SW 1271 (cell line): ENCODE measurements at regions not wholly inside any gene's neighbourhood (a gene's known extent, or its start where the extent isn't known, plus 50 kb on each side); places are given as distances from the start of the nearest gene placed in this dataset.
A peak's percentile ranks its signal among the peaks of the same experiment; 100 is the strongest.

Source experiments
- DNase-seq, 2 experiments: peaks; one replicate each; lab custom pipeline; 2025; lab: John Stamatoyannopoulos, UW

DNA sequence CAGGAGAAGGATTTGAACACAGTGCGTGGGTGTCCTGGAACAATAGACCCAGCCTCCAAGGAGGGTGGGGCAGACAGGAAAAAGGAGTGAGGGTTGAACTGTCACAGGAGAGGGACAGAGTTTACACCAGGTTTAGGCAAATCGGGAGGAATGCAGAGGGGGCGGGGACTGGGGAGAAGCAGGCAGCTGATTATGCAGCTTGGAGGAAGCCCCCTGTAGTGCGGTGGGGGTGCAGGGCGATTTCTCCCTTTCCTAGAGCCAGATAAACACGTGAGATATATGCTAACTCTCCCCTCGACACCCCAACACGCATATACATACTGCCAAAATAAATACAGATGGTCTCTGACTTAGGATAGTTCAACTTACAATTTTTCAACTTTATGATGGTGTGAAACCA is 108.6 kb upstream of the PRR20G start:
- no peak for DNase-seq

DNA sequence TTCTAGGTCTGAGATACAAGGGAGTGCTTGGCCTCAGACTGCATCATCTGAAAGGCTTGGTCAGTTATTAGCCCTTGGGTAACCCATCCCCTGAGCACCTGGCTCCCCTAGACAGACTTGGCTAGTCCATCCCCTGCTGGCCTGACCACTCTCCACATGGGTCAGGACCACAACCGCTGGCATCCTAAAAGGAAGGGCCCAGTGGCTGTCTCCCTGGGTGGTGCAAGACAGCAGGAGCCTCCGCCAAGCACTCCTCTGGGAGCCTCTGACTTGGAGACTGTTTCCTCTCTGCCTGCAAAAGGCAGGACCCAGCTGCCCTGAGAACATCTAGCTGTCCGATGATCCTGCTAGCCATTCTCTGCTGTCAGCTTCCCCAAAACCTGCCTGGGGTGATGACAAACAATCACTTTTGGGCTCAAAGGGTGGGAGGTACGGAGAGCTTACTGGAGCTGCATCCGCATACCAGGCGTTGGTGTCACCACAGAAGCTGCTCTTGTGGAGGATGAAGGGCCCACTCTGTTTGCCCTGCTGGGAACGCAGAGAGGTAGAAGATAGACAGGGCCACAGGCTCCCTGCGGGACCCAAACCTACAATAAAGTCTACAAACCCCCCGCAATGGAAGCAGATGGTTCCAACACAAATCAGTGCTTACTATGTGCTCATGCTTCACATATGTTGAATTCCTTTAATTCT is 108.0 kb upstream of the PRR20G start:
- DNase-seq, result no peak

DNA sequence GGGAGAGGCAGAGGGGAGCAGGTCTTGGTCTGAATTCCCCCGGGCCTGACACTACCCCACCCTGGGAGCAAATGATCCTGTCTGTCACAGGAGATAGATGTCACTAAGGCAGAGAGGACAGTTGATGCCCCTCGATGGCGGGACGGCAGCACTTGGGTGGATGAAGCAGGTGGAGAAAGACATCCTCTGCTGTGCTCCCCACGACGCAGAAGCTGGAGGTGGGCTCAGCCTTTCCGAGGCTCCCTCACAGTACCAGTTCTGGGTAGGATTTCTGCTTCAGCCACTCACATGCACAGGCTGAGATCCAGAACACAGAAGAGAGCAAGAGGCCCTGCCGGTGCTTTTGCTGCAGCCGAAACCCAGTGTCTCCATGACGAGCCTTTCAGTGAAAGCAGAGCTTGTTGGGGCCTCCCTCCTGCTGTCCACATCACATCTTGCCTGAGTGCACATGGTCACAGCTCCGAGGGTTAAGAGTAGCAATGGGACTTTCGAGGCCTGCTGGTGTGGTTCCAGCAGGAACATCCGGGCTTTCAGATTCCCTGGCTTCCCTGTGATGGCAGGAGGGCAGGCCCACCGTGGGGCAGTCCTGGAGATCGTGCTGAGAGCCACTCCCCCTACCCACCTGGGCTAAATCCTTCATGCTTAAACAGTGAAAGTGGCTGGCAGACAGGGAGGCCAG is 107.3 kb upstream of the PRR20G start:
- no peak for DNase-seq

DNA sequence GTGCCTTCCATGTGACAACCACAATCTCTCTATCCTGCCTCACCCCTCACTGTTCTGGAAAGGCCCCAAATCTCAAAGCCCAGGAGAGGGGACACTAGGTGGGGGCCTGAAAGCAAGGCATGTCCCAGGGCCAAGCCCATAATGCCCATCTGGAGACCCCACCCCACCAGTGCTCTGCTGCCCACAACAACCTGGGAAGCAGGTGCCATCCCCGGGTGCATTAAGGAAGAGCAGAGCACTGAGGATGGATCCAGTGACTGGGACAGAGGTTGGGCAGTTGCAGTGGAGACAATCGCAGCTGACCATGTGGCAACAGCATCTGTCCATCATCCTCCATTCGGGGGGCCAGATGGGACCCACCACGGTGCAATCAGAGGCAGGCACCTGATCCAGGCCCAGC is 106.2 kb upstream of the PRR20G start:
- DNase-seq, result no peak

DNA sequence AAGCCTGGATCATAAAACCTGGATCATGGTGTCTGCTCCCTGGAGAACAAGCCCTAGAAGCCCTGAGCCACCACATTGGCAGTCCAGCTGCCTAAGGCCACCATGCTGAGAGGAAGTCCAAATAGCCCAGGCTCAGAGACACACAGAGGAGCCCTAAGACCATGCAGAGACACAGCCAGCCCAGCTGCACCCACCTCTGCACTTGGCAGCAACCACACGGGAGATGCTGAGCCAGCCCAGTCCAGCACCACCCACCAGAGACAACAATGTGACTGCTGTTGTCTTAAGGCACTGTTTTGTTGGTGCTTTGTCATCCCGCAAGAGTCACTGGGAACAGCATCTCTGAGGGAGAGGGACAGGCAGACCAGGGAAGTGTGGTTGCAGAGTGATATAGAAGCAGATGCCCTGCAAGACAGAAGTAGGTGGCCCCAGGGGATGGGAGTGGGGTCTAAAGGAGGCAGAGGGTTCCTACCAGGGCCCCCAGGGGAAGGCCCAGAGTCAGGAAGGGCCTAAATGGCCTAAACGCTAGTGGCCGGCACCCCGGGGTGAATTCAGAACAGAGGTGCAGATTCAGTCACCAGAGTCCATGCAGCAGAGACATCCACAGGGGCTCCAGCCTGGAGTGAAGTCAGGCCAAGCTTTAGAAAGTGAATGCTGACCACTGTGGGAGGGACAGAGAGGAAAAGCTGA is 105.4 kb upstream of the PRR20G start:
- no peak for DNase-seq

DNA sequence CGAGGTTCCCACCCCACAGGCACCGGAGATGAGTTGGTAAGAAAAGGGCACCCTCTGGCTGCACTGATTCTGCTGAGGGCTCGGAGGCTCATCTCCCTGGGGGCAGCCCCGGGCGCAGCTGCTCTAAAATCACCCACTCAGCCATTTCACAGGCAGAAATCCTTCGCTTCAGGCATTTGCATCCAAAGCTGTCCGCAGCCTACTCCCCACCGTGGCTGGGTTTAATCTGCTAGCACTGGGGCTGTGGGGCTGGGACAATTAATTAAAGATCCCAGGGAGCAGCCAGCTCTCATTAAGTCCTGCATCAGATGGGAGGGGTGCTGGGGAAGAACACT is 104.3 kb upstream of the PRR20G start:
- DNase-seq, result no peak

DNA sequence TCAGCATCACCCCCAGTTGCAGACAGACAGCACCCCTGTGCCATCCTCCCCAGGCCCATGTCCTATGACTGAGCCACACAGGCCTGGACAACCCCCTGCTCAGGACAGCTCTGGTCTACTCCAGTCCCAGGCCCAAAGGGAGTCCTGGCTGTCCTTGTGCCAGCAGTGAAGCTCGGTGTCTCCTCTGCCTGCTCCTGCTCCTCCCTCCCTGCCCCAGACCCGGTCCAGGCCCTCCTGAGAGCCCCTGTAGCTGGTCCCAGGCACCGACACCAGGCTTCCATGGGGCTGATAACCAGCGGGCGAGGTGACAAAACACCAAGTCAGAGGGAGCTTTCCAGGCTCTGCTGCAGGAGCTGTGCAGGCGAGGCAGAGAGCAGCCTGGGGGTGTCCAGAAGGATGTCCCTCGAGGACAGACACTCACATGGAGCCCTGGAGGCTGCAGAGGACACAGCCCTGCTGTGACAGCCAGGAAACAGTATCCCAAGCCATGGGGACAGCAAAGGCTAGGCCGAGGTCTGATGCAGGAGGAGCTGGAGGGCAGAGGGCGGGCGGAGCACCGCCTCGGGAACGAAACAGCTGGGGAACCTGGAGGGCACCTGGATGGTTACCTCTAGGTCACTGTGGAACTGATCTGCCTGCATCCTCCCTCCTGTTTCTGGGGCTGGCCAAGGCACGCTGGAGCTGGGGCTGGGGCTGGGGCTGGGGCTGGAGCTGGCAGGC is 103.8 kb upstream of the PRR20G start:
- DNase-seq, result no peak

DNA sequence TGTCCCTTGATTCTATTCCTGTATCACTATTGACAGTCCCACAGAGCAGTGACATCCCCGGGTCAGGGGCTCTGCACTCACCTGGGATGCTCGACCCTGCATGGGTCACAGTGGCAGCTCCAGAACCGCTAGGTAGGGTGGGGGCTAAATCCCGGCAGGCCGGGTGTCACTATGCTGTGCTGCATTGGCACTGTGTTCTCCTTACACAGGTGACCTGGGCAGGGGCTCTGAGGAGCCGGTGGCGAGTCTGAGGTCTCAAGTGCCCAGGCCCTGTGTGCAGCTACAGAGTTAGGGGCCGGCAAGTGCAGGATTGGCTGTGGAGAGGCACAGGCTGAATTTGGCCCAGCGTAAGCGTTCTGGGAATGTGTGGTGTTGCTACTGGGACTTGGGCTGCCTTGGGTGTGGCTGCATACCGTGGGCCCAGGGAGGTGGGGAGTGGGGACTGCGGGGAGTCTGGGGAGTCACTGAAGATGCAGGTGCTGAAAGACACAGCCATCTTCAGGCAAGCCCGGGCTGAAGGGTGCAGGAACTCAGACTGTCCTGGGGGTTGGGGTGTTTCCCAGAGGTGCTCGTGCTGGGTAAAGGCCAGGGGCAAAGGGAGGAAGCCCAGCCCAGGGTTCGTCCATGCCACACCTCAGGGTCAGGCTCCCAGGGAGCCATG is 102.6 kb upstream of the PRR20G start:
- no peak for DNase-seq

DNA sequence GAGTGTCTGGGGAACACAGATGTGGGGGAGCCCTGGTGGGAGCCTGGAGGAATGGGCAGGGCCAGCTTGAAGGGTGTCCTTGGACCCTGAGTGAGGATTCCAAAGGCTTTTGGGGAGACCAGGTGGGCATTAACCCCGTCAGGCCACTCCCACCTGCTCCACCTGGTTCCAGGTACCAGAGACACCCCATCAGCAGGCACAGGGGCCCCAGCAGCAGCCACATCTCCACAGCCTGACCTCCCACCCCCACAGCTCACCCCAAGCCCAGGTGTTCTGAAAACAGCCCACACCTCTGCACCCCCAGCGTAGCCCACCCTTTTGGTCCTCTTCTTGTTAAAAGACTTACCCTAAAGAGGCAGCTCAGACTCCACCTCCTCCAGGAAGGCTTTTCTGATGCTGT is 102.1 kb upstream of the PRR20G start:
- DNase-seq, result no peak

DNA sequence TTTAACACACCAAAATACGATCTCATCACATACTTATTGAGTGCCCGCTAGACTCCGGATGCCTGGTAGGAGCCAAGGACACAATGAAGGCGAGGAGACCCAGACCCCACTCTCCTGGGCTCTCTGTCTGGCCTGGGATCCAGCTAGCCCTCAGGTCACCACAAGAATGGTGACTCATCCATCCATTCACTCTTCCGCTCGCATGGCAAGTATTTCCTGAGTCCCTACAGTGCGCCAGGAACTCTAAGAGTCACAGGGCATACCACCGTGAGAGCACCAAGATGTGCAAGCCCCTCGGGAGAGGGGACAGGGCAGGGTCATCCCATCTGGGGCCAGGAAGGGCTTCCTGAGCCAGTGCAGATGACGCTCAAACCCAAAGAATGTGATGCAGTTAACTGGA is 101.6 kb upstream of the PRR20G start:
- peak in 1 of 2 experiments; percentile 17 for DNase-seq

DNA sequence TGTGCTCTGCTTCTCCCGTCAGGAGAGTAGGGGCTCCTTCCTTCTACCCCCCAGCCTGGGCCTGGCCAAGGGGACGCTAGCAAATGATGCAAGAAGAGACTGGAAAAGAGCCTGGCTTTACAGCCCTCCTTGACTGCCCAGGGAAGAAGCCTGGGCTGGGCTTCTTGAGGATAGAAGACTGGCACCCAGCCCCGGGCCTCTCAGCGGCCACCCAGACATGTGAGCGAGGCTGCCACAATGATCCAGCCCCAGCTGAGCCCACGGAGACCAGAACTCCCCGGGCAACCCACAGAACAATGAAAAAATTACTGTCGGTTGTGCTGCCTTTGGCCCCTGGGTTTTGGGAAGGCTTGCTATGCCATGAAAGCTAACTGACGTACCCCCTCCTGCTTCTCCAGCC is 100.6 kb upstream of the PRR20G start:
- no peak for DNase-seq

DNA sequence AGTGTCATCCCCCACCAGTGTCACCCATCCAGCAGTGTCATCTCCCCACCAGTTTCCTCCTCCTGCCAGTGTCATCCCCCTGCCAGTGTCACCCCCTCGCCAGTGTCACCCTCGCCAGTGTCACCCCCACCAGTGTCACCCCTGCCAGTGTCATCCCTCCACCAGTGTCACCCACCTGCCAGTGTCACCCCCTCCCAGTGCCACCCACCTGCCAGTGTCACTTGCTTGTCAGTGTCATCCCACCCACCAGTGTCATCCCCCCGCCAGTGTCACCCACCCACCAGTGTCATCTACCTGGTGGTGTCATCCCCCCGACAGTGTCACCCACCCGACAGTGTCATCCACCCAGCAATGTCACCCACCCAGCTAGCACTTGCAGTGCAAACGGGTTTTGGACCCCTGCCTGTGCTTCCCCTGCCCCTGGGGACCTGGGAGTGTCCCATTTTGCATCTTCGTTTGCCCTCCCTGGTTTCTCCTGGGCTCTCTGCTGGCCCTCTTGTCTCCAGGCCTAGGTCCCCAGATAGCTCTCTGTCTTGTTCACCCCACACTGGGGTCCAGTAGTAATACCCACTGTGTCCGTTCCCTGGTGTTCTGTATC is 99.8 kb upstream of the PRR20G start:
- no peak for DNase-seq

DNA sequence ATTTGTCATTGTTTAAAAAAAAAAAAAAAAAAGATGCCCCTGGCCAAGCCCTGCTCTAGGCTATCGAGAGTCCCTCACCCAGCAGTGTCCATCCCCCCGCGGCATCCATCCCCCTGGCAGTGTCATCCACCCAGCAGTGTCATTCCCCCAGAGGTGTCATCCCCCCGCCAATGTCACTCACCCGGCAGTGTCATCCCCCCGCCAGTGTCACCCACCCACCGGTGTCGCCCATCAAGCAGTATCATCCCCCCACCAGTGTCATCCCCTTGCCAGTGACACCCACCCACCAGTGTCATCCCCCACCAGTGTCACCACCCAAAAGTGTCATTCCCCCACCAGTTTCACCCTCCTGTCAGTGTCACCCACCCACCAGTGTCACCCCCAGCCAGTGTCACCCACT is 99.3 kb upstream of the PRR20G start:
- DNase-seq, result no peak

DNA sequence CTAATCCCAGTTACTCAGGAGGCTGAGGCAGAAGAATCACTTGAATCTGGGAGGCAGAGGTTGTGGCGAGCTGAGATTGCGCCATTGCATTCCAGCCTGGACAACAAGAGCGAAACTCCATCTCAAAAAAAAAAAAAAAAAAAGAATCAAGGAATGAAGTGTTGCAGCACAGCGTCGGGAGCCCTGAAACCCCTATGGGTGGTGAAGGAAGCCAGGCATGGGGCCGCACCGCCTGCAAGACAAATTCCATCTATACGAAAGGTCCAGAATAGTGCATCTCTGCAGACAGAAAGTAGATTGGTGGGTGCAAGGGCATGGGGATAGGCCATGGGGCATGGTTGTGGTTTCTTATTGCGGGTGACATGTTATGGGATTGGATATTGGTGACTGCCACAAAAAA is 98.6 kb upstream of the PRR20G start:
- DNase-seq, result no peak

DNA sequence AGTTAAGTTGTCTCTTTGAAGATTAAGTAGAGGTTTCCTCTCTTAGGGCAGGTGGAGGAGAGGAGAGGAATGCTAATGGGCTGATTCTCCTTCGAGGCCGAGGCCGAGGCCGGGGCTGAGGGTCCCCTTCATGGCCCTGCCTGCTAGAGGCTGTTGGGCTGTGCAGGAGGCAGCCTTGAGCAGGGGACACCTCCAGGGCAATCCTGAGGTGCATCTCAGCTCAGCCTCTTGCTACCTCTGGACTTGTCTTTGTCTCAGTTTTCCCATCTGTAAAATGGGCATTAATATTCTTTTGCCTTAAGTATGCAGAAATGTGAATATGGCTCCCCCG is 97.7 kb upstream of the PRR20G start:
- no peak for DNase-seq

DNA sequence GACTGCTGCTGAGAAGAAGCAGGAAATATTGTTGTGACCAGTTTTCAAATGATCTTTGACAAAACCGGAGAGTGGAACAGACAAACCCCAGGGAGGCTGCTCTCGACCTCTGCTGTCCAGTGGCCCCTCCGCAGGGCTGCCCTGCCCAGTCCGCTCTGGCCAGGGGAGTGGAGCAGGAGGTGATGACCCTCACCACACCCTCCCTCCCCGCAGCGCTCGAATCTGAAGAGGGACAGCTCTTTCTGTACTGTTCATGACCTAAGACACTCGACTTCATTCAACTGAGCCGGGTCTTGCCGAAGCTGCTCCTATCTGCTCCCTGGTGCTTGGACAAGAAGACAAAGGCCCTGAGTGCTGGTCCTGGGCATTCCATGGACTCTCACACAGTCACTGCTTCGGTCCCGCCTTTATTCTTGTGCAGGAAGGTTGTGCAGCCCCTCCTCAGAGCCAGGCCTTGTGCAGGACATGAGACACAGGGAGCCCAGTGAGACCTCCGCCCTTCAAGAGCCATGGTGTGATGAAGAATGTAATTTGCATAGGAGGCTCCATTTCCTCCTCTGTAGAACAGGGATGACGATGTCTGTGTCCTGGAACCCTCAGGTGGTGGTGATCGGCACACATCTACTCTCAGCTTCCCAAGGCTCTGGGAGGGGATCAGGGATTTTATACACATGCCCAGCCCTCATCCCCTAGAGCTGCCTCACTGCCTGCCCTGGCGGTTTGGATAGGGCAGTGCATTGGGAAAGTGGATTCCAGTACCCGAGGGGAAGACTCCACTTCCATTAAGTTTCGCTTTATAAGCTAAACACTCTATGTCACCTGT is 97.1 kb upstream of the PRR20G start:
- DNase-seq, result no peak

DNA sequence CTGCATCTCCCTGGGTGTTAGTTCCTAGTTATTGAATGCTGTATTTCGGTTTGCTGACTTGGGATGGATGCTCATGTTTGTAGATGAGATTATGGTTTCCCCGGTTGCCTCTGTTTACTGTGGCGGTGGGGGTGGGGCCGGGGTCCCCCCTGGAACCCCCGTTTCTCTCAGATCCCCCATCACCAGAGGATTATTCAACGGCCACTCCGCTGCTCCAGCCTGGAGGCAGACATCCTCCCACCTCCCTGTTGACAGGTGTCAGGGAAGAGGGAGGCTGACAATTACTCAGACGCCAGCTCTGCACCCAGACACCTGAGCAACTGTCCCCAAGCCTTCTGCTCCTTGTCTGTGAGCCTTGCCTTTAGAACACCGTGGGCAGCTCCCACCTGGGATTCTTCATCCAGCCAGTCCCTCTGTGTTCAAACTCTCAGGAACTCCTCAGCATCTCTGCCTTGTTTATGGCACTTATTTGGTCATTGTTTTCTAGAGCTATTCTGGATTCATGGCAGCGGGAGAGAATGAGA is 95.9 kb upstream of the PRR20G start:
- DNase-seq, result no peak

DNA sequence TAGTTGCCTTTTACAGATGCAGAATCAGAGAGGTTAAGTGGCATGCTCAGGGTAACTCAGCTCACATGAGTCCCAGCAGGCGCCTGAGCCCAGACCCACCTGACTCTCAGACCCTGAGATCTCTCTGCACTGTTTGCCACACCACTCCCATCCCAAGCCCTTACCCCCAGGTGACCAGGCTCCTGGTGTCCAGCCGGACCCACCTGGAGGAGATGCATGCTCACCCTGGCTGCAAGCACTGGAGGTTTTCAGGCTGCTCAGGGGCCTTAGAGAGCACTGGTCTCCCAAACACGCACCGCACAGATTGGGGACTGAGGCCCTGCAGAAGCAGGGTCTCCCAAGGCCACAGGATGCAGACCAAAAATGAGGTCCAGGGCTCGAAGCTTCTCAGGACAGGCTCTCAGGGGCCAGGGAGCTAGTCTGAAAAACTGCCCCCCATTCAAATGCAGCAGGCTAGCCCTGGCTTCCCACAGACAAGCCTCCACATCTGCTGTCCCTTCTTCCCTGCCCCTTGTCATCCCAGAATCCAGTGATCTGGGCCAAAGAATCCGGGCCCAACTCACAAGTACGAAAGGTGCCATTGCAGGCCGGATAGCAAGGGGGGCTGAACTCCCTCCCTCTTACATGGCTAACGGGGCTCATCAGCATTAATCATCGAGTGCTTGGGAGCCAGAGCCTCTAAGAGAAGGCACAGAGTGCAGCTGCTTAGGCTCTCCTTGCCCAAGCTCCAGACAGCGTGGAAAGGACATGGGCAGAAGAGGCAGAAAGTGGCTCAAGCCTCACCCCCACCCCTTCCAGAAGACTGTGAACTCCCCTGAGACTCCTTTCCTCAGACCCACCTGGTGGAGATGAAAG is 90.2 kb upstream of the PRR20G start:
- no peak for DNase-seq

DNA sequence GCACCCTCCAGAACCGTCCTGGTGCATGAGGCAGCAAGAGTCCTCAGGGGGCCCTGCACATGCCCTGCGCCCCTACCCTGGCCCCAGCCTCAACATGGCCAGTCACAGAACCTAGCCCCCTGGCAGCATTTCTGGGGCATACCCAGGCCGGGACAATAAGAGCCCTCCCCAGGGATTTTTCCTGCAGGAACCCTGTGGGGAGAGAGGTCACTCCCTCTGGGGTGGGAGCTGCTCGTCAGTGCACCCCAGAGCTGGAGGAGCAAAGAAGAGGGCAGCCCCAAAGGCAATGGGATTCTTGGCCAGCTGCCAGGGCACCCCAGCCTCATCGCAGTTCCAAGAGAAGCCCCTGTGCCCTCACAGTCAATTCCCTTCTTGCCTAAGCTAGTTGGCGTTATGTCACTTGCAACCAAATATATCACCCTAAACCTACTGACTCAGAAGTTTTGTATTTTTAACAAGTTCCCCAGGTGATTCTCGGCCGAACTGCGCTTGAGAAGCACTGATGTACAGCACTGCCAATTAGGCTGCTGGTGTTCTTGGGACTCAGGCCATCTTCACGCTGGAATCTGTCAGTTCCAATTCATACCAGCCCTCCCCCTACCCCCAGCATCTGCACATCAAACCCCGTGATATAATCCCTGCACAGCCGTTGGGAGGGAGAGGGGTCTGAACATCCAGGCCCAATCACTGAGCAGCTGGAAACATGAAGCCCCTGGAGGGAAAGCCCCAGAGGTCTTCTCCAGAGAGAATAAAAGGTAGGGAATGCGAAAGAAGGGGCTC is 87.5 kb upstream of the PRR20G start:
- DNase-seq, result no peak
